H1 (cell line): ENCODE measurements at regions not wholly inside any gene's neighbourhood (a gene's known extent, or its start where the extent isn't known, plus 50 kb on each side); places are given as distances from the start of the nearest gene placed in this dataset.
A peak's percentile ranks its signal among the peaks of the same experiment; 100 is the strongest.

ENCODE experiments used
- CTCF ChIA-PET: fragments of 300-600 bp; sonication (Branson Sonifier 250); formaldehyde crosslinking; loops from one replicate; lab custom pipeline; 2021; ENCODE audit not compliant: partially characterized antibody; lab: Charles Lee
- POLR2A ChIA-PET: fragments of 300-600 bp; sonication (Branson Sonifier 250); formaldehyde crosslinking; loops from one replicate; lab custom pipeline; 2021; ENCODE audit warnings: inconsistent platforms; ENCODE audit not compliant: partially characterized antibody; lab: Charles Lee
- DNase-seq, 2 experiments: peaks; one replicate each; pipeline versions ENCODE4 v3.0.0 to v3.0.0-alpha.2; 2010 to 2022; ENCODE audit warnings: low spot score in 2 of 2, low read depth in 1 of 2, mixed read lengths in 1 of 2
- FAIRE-seq: peaks from 2 replicates; lab custom pipeline; 2011; peaks lifted over from hg19 to GRCh38; lab: Jason Lieb, UNC
- H2AFZ ChIP-seq: 2 replicates; pipeline ENCODE4 v1.8.1; 2012; ENCODE audit warnings: low read length, inconsistent platforms
- H2AK5ac ChIP-seq: 2 replicates; pipeline ENCODE4 v1.6.1; 2013; ENCODE audit warnings: low read depth, low read length
- H2BK120ac ChIP-seq: replicated peaks from 2 replicates; pipeline ENCODE3; 2013; ENCODE audit warnings: low read depth, low read length, inconsistent platforms
- H2BK12ac ChIP-seq: 2 replicates; pipeline ENCODE4 v1.6.1; 2013; ENCODE audit warnings: low read depth, low read length
- H2BK15ac ChIP-seq: 2 replicates; pipeline ENCODE4 v1.6.1; 2013; ENCODE audit warnings: low read length
- H2BK20ac ChIP-seq: 2 replicates; pipeline ENCODE4 v1.6.1; 2013; ENCODE audit warnings: low read length
- H2BK5ac ChIP-seq: 2 replicates; pipeline ENCODE4 v1.6.1; 2013; ENCODE audit warnings: low read depth, low read length
- H3K14ac ChIP-seq: 2 replicates; pipeline ENCODE4 v1.6.1; 2013; ENCODE audit warnings: inconsistent platforms; ENCODE audit not compliant: insufficient read length
- H3K18ac ChIP-seq: 2 replicates; pipeline ENCODE4 v1.6.1; 2013; ENCODE audit warnings: low read length; ENCODE audit errors: extremely low read depth
- H3K23ac ChIP-seq: 2 replicates; pipeline ENCODE4 v1.6.1; 2013; ENCODE audit warnings: inconsistent platforms; ENCODE audit not compliant: insufficient read length
- H3K23me2 ChIP-seq: 2 replicates; pipeline ENCODE4 v1.6.1; 2013; ENCODE audit warnings: low read depth, low read length
- H3K27ac ChIP-seq: 2 replicates; pipeline ENCODE4 v1.6.1; 2011; ENCODE audit warnings: low read depth, low read length, inconsistent platforms
- H3K27me3 ChIP-seq, 4 experiments: replicated peaks in 1 of 4; 1 replicate in 1 of 4; 2 replicates in 3 of 4; pipeline versions ENCODE4 v1.6.1 to v1.8.1; 2011 to 2013; ENCODE audit warnings: low read length in 3 of 4, mild to moderate bottlenecking in 3 of 4, inconsistent platforms in 2 of 4, mixed read lengths in 2 of 4, moderate library complexity in 1 of 4; ENCODE audit not compliant: control insufficient read depth in 3 of 4, insufficient read depth in 3 of 4; ENCODE audit errors: extremely low read depth in 1 of 4
- H3K36me3 ChIP-seq, 4 experiments: 2 replicates each; pipeline versions ENCODE4 v1.6.1 to v1.8.1; 2011 to 2013; ENCODE audit warnings: mild to moderate bottlenecking in 4 of 4, low read length in 3 of 4, moderate library complexity in 2 of 4, control low read depth in 1 of 4, inconsistent platforms in 1 of 4; ENCODE audit not compliant: insufficient read depth in 4 of 4, control insufficient read depth in 2 of 4
- H3K4ac ChIP-seq: replicated peaks from 2 replicates; pipeline ENCODE3; 2013; ENCODE audit warnings: low read length, low read depth, mixed read lengths, inconsistent platforms; ENCODE audit not compliant: insufficient read length
- H3K4me1 ChIP-seq, 4 experiments: replicated peaks in 1 of 4; 1 replicate in 1 of 4; 2 replicates in 3 of 4; pipeline versions ENCODE4 v1.6.1 to v1.8.1; 2011 to 2013; ENCODE audit warnings: low read length in 3 of 4, inconsistent platforms in 2 of 4, mixed read lengths in 1 of 4; ENCODE audit not compliant: insufficient read depth in 4 of 4, control insufficient read depth in 3 of 4
- H3K4me2 ChIP-seq, 2 experiments: 2 replicates each; pipeline versions ENCODE4 v1.6.1 to v1.8.1; 2011 to 2013; ENCODE audit warnings: low read depth in 2 of 2, low read length in 2 of 2, control low read depth in 1 of 2, inconsistent platforms in 1 of 2, mild to moderate bottlenecking in 1 of 2; ENCODE audit not compliant: insufficient read depth in 1 of 2
- H3K4me3 ChIP-seq, 4 experiments: fragments of 200-600, 300-600 bp in 1 of 4; sonication (generic), shearing (Covaris generic), sonication (Bioruptor Twin) in 1 of 4; 2 replicates each; pipeline versions ENCODE4 v1.5.1 to v1.8.1; 2011 to 2016; ENCODE audit warnings: low read length in 4 of 4, low read depth in 3 of 4, control low read depth in 2 of 4, inconsistent platforms in 2 of 4, mild to moderate bottlenecking in 2 of 4, mixed read lengths in 1 of 4, moderate library complexity in 1 of 4; ENCODE audit not compliant: insufficient read depth in 2 of 4; ENCODE audit errors: extremely low read depth in 1 of 4
- H3K56ac ChIP-seq: replicated peaks from 2 replicates; pipeline ENCODE3; 2013; ENCODE audit warnings: low read depth, mild to moderate bottlenecking, mixed read lengths, low read length, inconsistent platforms; ENCODE audit not compliant: insufficient read length
- H3K79me1 ChIP-seq: 2 replicates; pipeline ENCODE4 v1.6.1; 2013; ENCODE audit warnings: low read depth, low read length, control low read depth
- H3K79me2 ChIP-seq, 2 experiments: 2 replicates each; pipeline versions ENCODE4 v1.6.1 to v1.8.1; 2012 to 2013; ENCODE audit warnings: low read length in 2 of 2, mild to moderate bottlenecking in 2 of 2, inconsistent platforms in 1 of 2; ENCODE audit not compliant: insufficient read depth in 2 of 2, control insufficient read depth in 1 of 2
- H3K9ac ChIP-seq, 4 experiments: replicated peaks in 1 of 4; 1 replicate in 1 of 4; 2 replicates in 3 of 4; pipeline versions ENCODE4 v1.6.1 to v1.8.1; 2011 to 2013; ENCODE audit warnings: low read depth in 3 of 4, low read length in 3 of 4, control low read depth in 2 of 4, mild to moderate bottlenecking in 2 of 4, moderate library complexity in 2 of 4, inconsistent platforms in 1 of 4; ENCODE audit errors: extremely low read depth in 1 of 4
- H3K9me3 ChIP-seq, 2 experiments: 2 replicates each; pipeline versions ENCODE4 v1.6.1 to v1.8.1; 2012 to 2013; ENCODE audit warnings: mild to moderate bottlenecking in 2 of 2, moderate library complexity in 2 of 2, control low read depth in 1 of 2, inconsistent platforms in 1 of 2, low read depth in 1 of 2, low read length in 1 of 2, mixed read lengths in 1 of 2; ENCODE audit not compliant: insufficient read depth in 2 of 2
- H4K20me1 ChIP-seq, 2 experiments: replicated peaks in 1 of 2; 2 replicates each; pipeline versions ENCODE3 to v1.8.1; 2011 to 2013; ENCODE audit warnings: inconsistent platforms in 2 of 2, low read length in 2 of 2, mild to moderate bottlenecking in 1 of 2; ENCODE audit not compliant: insufficient read depth in 2 of 2, control insufficient read depth in 1 of 2
- H4K5ac ChIP-seq: 2 replicates; pipeline ENCODE4 v1.6.1; 2013; ENCODE audit warnings: low read length, low read depth, mixed read lengths, inconsistent platforms; ENCODE audit not compliant: insufficient read length
- H4K8ac ChIP-seq: 2 replicates; pipeline ENCODE4 v1.8.0; 2013; ENCODE audit warnings: mild to moderate bottlenecking, moderate library complexity, low read length, inconsistent platforms; ENCODE audit not compliant: insufficient read depth; ENCODE audit errors: extremely low read depth
- H4K91ac ChIP-seq: replicated peaks from 2 replicates; pipeline ENCODE3; 2013; ENCODE audit warnings: low read length, mixed read lengths, inconsistent platforms; ENCODE audit not compliant: insufficient read length
- EP300 ChIP-seq, 2 experiments: IDR thresholded peaks; 1 replicate in 1 of 2; 2 replicates in 1 of 2; pipeline ENCODE4 v1.6.1; 2011 to 2012; ENCODE audit warnings: low read depth in 2 of 2, low read length in 2 of 2, mild to moderate bottlenecking in 2 of 2, borderline replicate concordance in 1 of 2, inconsistent platforms in 1 of 2, moderate library complexity in 1 of 2
- WGBS, 2 experiments: shearing (Covaris generic) in 1 of 2; methylation state at CpG; one replicate each; pipeline versions ENCODE4 v1.1.6 to v1.1.7; 2013 to 2015; ENCODE audit warnings: low lambda C conversion rate in 2 of 2, mixed read lengths in 2 of 2, inconsistent platforms in 1 of 2, low coverage in 1 of 2, missing lambda C conversion rate in 1 of 2; ENCODE audit not compliant: insufficient replicate concordance in 2 of 2, insufficient coverage in 1 of 2, insufficient read length in 1 of 2; ENCODE audit errors: extremely low coverage in 1 of 2, missing lambda C conversion rate in 1 of 2; 5-methylcytosine and 5-hydroxymethylcytosine counted together

DNA sequence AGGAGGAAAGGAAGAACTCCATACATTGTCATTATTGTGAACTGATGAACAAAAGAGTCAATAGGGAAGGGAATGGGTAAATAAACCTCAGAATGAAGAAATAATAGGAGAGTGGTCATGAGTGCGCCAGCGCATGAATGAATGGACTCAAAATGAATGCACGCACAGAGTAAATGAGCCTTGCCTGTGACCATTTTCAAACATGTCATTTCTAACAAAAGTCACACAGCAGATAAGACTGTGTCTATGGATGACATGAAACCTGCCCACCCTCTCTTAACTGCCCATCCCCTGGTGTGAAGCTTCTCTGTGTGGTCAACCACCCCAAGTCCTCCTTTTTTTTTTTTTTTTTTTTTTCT, 121.1 kb upstream of the TEX51 start:
- Histone ChIP-seq H4K20me1 (no peaks in the 10 kb centered on the region), H3K23ac (no peak overlapping the region), H3K36me3 (no peaks in the 10 kb centered on the region), H3K4me2 (peak overlapping the region; percentile 44 to 96; a peak in 2 of 4 replicates), H3K27ac (no peak overlapping the region), H4K5ac (no peak overlapping the region), H2BK120ac (no peak overlapping the region), H4K91ac (no peak overlapping the region), H2AK5ac (no peak overlapping the region), H3K4ac (no peak overlapping the region), H3K14ac (no peak overlapping the region), H2BK20ac (no peak overlapping the region), H2BK5ac (no peak overlapping the region), H2BK12ac (no peak overlapping the region), H3K4me1 (peaks cover 0 to 4% (median 2%) of the 10 kb centered on the region in 4 experiments; a peak in 3 of 7 replicates), H2AFZ (no peak overlapping the region), H3K18ac (no peak overlapping the region), H3K79me1 (no peaks in the 10 kb centered on the region), H3K4me3 (peak overlapping the region in 1 of 4 experiments; percentile 81; a peak in 3 of 8 replicates), H2BK15ac (no peak overlapping the region), H3K9me3 (no peaks in the 10 kb centered on the region), H3K79me2 (no peaks in the 10 kb centered on the region), H3K56ac (no peak overlapping the region), H3K27me3 (peaks cover 0 to 3% (median 1%) of the 10 kb centered on the region in 4 experiments; a peak in 3 of 7 replicates), H3K23me2 (peaks cover 9% of the 10 kb centered on the region; the same call in 1 of the 2 replicates), H4K8ac (no peak overlapping the region), H3K9ac (no peak overlapping the region)
- CTCF ChIA-PET: interaction anchor here (0.6 to 5.1 kb wide), 39 partner anchors 9 to 749 kb away, joined by 3 to 53 read pairs (median 4); no protein-coding TSS in a partner anchor
- WGBS, 2 experiments: 34% methylated on average over 3 of the region's 3 CpGs; no CpG with 5 or more reads in 1 of the 2 experiments
- FAIRE-seq: no peak
- POLR2A ChIA-PET: no interaction called here
- DNase-seq: no peak
- no peak for TF ChIP-seq EP300 (IDR thresholded peaks at IDR 0.05; ENCODE audit: borderline replicate concordance in 1 of 2, low read depth in 2 of 2, low read length in 2 of 2)
